Left lung (tissue), 4 donors: ENCODE measurements at regions not wholly inside any gene's neighbourhood (a gene's known extent, or its start where the extent isn't known, plus 50 kb on each side); places are given as distances from the start of the nearest gene placed in this dataset.
"Not testable (repeated sequence)": the region's sequence is repeated elsewhere in the genome, so short reads cannot be mapped to it uniquely, and the experiment has no call there.

Source experiments
- ATAC-seq: fragments of 200-7000 bp; cut with Tn5 transposase; one replicate; pipeline ENCODE4 v1.9.1; 2020; ENCODE audit warnings: moderate library complexity
- DNase-seq, 4 donors: peaks; one replicate each; pipeline ENCODE4 v3.0.0-alpha.2; 2013 to 2020
- H3K27ac ChIP-seq, 2 donors: fragments of 200-600 bp; sonication (generic) in 1 of 2; one replicate each; pipeline versions ENCODE4 v1.5.0 to v1.8.0; 2020 to 2021
- H3K27me3 ChIP-seq, 2 donors: fragments of 200-600 bp; sonication (generic) in 1 of 2; one replicate each; pipeline versions ENCODE4 v1.5.0 to v1.8.0; 2020 to 2021
- H3K36me3 ChIP-seq, 2 donors: fragments of 200-600 bp; sonication (generic) in 1 of 2; one replicate each; pipeline versions ENCODE4 v1.5.0 to v1.8.0; 2020 to 2021
- H3K4me1 ChIP-seq, 2 donors: fragments of 200-600 bp; one replicate each; pipeline ENCODE4 v1.8.0; 2021
- H3K4me3 ChIP-seq, 2 donors: fragments of 200-600 bp; sonication (generic) in 1 of 2; one replicate each; pipeline versions ENCODE4 v1.5.0 to v1.8.0; 2020 to 2021; ENCODE audit warnings: mild to moderate bottlenecking in 1 of 2
- H3K9me3 ChIP-seq, 2 donors: fragments of 200-600 bp; sonication (generic) in 1 of 2; one replicate each; pipeline versions ENCODE4 v1.5.0 to v1.8.0; 2020 to 2021
- CTCF ChIP-seq, 2 donors: fragments of 200-600 bp; sonication (generic) in 1 of 2; IDR thresholded peaks; one replicate each; pipeline versions ENCODE4 v1.5.0 to v1.8.0; 2021; ENCODE audit warnings: antibody characterized with exemption in 2 of 2
- intact Hi-C, 2 donors: fragments of 100-400 bp; cut with DNase I; formaldehyde crosslinking; loops; one replicate each; pipeline versions ENCODE4 v1.11.2 to v1.14.2; 2022
- donor health status: DM: no; HTN: yes; CAD: no.
- donor health status: DM: no; HTN: no; CAD: no.

- Histone ChIP-seq H3K4me3 (no peak overlapping the region), H3K27ac (no peak overlapping the region), H3K4me1 (no peaks in the 10 kb centered on the region), H3K27me3 (no peaks in the 10 kb centered on the region), H3K36me3 (no peaks in the 10 kb centered on the region), H3K9me3 (peaks cover 0 to 4% of the 10 kb centered on the region in 2 donors)
- TF ChIP-seq CTCF (IDR thresholded peaks at IDR 0.05): no peak
- DNase-seq: no peak
- ATAC-seq: no peak
- intact Hi-C loops: no loop called here
These were observed 82.6 kb downstream of the CETN3 start for GRCh38 chr5:90326995-90327394.

- H3K27me3 ChIP-seq: no peaks in the 10 kb centered on the region
- ATAC-seq: no peak
These were observed 84.5 kb downstream of the CETN3 start for GRCh38 chr5:90325093-90325492.

GRCh38 chr5:90320348-90320747, 89.2 kb downstream of the CETN3 start:
- DNase-seq, intact Hi-C loops, ATAC-seq: not testable (repeated sequence)

More at GRCh38 chr5:90325093-90325492, 84.5 kb downstream of the CETN3 start:
- intact Hi-C loops: no loop called here
- Histone ChIP-seq H3K36me3 (no peaks in the 10 kb centered on the region), H3K4me3 (no peak overlapping the region), H3K27ac (no peak overlapping the region), H3K4me1 (no peaks in the 10 kb centered on the region), H3K9me3 (peaks cover 0 to 11% of the 10 kb centered on the region in 2 donors)
- no peak for DNase-seq
- TF ChIP-seq CTCF (IDR thresholded peaks at IDR 0.05): no peak

GRCh38 chr5:90312027-90312426, 97.5 kb downstream of the CETN3 start:
- Histone ChIP-seq H3K4me1 (no peaks in the 10 kb centered on the region), H3K27me3 (no peaks in the 10 kb centered on the region), H3K9me3 (no peaks in the 10 kb centered on the region), H3K36me3 (no peaks in the 10 kb centered on the region), H3K4me3 (no peak overlapping the region), H3K27ac (no peak overlapping the region)
- intact Hi-C loops: no loop called here
- TF ChIP-seq CTCF (IDR thresholded peaks at IDR 0.05): no peak
- DNase-seq: no peak
- no peak for ATAC-seq

More at GRCh38 chr5:90320348-90320747, 89.2 kb downstream of the CETN3 start:
- not testable (repeated sequence) for H3K36me3 ChIP-seq, H3K4me3 ChIP-seq, H3K4me1 ChIP-seq, H3K27ac ChIP-seq, H3K27me3 ChIP-seq
- H3K9me3 ChIP-seq: peaks cover 0 to 11% of the 10 kb centered on the region in 2 donors

- H3K27me3 ChIP-seq: no peaks in the 10 kb centered on the region
- ATAC-seq: no peak
- TF ChIP-seq CTCF (IDR thresholded peaks at IDR 0.05): no peak
- no peak overlapping the region for H3K4me3 ChIP-seq
- H3K36me3 ChIP-seq: no peaks in the 10 kb centered on the region
- no peak overlapping the region for H3K27ac ChIP-seq
- H3K9me3 ChIP-seq: no peaks in the 10 kb centered on the region
- no peak for DNase-seq
- intact Hi-C loops: no loop called here
- H3K4me1 ChIP-seq: no peaks in the 10 kb centered on the region
These were observed 98.2 kb downstream of the CETN3 start for GRCh38 chr5:90311401-90311800.
